ENCODE measurements at regions not wholly inside any gene's neighbourhood (a gene's known extent, or its start where the extent isn't known, plus 50 kb on each side); places are given as distances from the start of the nearest gene placed in this dataset.

DNA sequence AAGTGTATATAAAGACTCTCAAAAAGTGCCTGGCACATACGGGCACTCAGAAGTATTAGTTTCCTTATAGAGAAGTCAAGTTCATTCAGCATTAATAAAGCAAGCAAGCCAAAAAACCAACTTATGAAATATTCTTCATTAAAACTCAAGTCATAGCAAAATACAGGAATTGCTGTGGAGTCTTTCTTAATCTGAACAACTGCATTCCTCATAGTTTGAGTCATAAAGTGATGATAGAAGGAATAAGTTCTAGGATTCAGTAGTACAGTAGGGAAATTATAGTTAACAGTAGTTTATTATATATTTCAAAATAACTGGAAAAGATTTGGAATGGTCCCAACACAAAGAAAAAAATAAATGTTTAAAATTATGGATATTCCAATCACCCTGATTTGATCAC is 200.3 kb downstream of the C11orf91 start:
- Histone ChIP-seq H3K4me3 (no peak overlapping the region), H3K27ac (no peak overlapping the region), H3K36me3 (no peaks in the 10 kb centered on the region), H3K9me3 (no peaks in the 10 kb centered on the region), H3K27me3 (peaks cover 0 to 36% (median 0%) of the 10 kb centered on the region in 4 donors), H3K4me1 (no peaks in the 10 kb centered on the region)
- TF ChIP-seq, protein P1, sequence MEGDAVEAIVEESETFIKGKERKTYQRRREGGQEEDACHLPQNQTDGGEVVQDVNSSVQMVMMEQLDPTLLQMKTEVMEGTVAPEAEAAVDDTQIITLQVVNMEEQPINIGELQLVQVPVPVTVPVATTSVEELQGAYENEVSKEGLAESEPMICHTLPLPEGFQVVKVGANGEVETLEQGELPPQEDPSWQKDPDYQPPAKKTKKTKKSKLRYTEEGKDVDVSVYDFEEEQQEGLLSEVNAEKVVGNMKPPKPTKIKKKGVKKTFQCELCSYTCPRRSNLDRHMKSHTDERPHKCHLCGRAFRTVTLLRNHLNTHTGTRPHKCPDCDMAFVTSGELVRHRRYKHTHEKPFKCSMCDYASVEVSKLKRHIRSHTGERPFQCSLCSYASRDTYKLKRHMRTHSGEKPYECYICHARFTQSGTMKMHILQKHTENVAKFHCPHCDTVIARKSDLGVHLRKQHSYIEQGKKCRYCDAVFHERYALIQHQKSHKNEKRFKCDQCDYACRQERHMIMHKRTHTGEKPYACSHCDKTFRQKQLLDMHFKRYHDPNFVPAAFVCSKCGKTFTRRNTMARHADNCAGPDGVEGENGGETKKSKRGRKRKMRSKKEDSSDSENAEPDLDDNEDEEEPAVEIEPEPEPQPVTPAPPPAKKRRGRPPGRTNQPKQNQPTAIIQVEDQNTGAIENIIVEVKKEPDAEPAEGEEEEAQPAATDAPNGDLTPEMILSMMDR (IDR thresholded peaks at IDR 0.05): no peak
- TF ChIP-seq POLR2A (IDR thresholded peaks at IDR 0.05): no peak
- no peak for DNase-seq
- intact Hi-C loops (cut with DNase I): no loop called here
- WGBS, 2 donors: 83 to 92% methylated on average over 1 of the region's 1 CpG

DNA sequence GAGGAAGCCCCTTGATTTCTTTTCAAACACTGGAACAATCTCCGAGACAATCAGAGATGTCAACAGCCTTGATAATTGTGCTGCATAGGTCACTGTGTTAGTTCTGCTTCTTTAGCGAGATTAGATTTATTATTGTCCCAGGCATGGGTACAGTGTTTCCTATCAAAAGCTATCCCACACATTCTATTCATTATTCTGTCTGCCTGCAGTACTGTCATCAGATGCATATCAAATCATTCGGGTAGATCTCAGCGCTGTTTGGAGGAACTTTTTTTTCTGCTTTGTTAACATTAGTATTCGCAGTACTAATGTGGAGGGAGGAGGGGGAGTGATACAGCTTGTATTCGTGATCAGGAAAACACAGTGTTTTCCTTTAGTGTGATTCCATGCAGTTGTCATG is 208.0 kb downstream of the C11orf91 start:
- Histone ChIP-seq H3K4me1 (no peaks in the 10 kb centered on the region), H3K27me3 (peaks cover 0 to 65% (median 0%) of the 10 kb centered on the region in 4 donors), H3K27ac (no peak overlapping the region), H3K9me3 (no peaks in the 10 kb centered on the region), H3K36me3 (no peaks in the 10 kb centered on the region), H3K4me3 (no peak overlapping the region)
- no peak for TF ChIP-seq POLR2A (IDR thresholded peaks at IDR 0.05)
- TF ChIP-seq, protein P1 (IDR thresholded peaks at IDR 0.05): no peak
- intact Hi-C loops (cut with DNase I): no loop called here
- WGBS, 2 donors: 56 to 59% methylated on average over 6 of the region's 6 CpGs
- DNase-seq: no peak

DNA sequence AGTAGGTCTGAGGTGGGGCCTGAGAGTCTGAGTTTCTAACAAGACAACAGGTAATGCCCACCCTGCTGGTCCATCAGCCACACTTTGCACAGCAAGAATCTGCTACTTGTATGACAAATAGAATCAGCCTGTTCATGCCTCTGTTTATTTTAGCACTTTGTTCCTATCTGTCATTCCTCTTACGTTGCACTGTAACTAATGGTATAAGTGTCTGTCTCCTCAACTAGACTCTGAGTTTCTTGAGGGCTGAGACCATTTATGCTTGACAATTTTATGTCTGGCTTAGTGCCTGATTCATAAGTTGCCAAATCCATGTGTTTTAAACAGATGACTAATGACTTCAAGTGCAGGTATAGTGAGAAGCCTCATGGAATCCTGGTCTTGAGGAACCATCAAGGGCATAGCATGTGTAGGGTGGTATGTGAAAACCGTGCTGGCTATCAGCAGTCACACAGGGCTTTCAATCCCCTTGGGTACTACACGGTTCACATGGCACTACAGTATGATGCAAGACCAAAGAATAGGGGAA is 209.7 kb downstream of the C11orf91 start:
- H3K4me3 ChIP-seq: no peak overlapping the region
- intact Hi-C loops (cut with DNase I): no loop called here
- H3K4me1 ChIP-seq: no peaks in the 10 kb centered on the region
- H3K9me3 ChIP-seq: no peaks in the 10 kb centered on the region
- H3K36me3 ChIP-seq: no peaks in the 10 kb centered on the region
- whole genome bisulfite sequencing, 2 donors: 23 to 47% methylated on average over 1 to 3 of the region's 3 CpGs
- peaks cover 0 to 56% (median 0%) of the 10 kb centered on the region in 4 donors for H3K27me3 ChIP-seq
- no peak overlapping the region for H3K27ac ChIP-seq
- no peak for DNase-seq
- TF ChIP-seq POLR2A (IDR thresholded peaks at IDR 0.05): no peak
- TF ChIP-seq, protein P1 (IDR thresholded peaks at IDR 0.05): no peak

DNA sequence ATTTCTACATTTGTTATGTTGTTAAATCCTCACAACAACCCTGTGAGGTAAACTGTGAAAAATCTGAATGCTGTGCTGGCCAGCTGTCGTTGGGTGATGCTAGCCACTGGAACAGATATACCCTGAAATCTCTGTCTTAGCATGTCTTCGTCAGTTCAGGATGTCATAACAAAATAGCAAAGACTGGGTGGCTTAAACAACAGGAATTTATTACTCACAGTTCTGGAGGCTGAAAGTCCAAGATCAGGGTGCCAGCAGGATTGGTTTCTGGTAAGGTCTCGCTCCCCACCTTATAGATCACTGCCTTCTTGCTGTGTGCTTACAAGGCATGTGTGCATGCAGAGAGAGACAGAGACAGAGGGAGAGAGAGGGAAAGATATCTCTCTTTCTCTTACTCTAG is 211.7 kb downstream of the C11orf91 start:
- intact Hi-C loops (cut with DNase I): no loop called here
- Histone ChIP-seq H3K4me1 (no peaks in the 10 kb centered on the region), H3K27me3 (peaks cover 0 to 57% (median 0%) of the 10 kb centered on the region in 4 donors), H3K4me3 (no peak overlapping the region), H3K9me3 (no peaks in the 10 kb centered on the region), H3K36me3 (no peaks in the 10 kb centered on the region), H3K27ac (no peak overlapping the region)
- DNase-seq: no peak
- 58 to 62% methylated on average over 3 of the region's 3 CpGs for WGBS, 2 donors
- TF ChIP-seq POLR2A (IDR thresholded peaks at IDR 0.05): no peak
- TF ChIP-seq, protein P1 (IDR thresholded peaks at IDR 0.05): no peak

DNA sequence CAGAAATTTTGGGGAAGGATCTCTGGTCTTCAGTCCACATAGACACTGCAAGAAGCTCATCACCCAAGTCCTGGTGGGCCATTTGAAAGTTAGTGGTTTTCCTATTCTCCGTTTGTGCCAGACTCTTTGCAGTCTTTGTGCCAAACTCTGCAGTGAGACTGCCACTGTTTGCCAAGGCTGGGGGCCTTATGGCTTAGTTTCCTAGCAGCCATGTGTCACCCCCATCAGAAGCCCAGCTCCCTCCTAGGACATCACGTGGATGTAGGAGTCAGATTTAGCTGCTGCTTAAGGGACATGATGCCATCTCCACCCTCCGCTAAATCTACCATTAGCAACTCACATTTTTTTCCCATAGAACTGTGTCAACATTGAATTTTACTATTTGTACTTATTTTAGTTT is 220.0 kb downstream of the C11orf91 start:
- DNase-seq: no peak
- intact Hi-C loops (cut with DNase I): no loop called here
- no peak overlapping the region for H3K4me3 ChIP-seq
- peaks cover 0 to 22% (median 0%) of the 10 kb centered on the region in 3 donors for H3K4me1 ChIP-seq
- no peak overlapping the region for H3K27ac ChIP-seq
- H3K9me3 ChIP-seq: no peaks in the 10 kb centered on the region
- TF ChIP-seq, protein P1 (IDR thresholded peaks at IDR 0.05): no peak
- no peak for TF ChIP-seq POLR2A (IDR thresholded peaks at IDR 0.05)
- H3K36me3 ChIP-seq: no peaks in the 10 kb centered on the region
- WGBS, 2 donors: 36 to 68% methylated on average over 3 of the region's 3 CpGs
- peaks cover 0 to 41% (median 0%) of the 10 kb centered on the region in 4 donors for H3K27me3 ChIP-seq
